C4-2B (cell line): ENCODE measurements at regions not wholly inside any gene's neighbourhood (a gene's known extent, or its start where the extent isn't known, plus 50 kb on each side); places are given as distances from the start of the nearest gene placed in this dataset.

Source experiments
- H3K27ac ChIP-seq: fragments of 450-650 bp; 2 replicates; pipeline ENCODE4 v1.5.1; 2017
- ZFX ChIP-seq: fragments of 450-650 bp; IDR thresholded peaks from 2 replicates; pipeline ENCODE4 v1.6.1; 2017
- TF ChIP-seq, protein P1 (sequence below): fragments of 450-650 bp; conservative IDR thresholded peaks from 2 replicates; pipeline ENCODE4 v1.5.1; 2017; ENCODE audit warnings: mild to moderate bottlenecking

DNA sequence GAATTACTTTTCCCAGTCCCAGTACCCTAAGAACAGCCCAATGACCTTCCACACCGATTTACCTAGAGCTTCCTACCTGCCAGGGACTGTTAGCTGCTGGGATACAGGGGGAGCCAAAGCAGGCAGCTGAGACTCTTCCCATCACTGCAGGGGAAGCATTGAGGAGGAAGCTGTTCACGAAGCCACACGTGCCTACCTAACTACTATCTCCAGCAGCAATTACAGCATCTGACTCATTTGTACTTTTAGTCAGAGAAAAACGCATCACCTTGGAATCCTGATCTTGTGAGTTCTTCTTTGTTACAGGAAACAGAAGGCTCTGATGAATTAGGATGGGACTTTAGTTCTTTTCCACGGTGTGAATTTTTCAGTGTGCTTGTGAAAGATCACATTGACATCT is 113.7 kb upstream of the DHX40 start:
- no peak for TF ChIP-seq ZFX
- TF ChIP-seq, protein P1, sequence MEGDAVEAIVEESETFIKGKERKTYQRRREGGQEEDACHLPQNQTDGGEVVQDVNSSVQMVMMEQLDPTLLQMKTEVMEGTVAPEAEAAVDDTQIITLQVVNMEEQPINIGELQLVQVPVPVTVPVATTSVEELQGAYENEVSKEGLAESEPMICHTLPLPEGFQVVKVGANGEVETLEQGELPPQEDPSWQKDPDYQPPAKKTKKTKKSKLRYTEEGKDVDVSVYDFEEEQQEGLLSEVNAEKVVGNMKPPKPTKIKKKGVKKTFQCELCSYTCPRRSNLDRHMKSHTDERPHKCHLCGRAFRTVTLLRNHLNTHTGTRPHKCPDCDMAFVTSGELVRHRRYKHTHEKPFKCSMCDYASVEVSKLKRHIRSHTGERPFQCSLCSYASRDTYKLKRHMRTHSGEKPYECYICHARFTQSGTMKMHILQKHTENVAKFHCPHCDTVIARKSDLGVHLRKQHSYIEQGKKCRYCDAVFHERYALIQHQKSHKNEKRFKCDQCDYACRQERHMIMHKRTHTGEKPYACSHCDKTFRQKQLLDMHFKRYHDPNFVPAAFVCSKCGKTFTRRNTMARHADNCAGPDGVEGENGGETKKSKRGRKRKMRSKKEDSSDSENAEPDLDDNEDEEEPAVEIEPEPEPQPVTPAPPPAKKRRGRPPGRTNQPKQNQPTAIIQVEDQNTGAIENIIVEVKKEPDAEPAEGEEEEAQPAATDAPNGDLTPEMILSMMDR = no peak
- no peak overlapping the region for H3K27ac ChIP-seq

DNA sequence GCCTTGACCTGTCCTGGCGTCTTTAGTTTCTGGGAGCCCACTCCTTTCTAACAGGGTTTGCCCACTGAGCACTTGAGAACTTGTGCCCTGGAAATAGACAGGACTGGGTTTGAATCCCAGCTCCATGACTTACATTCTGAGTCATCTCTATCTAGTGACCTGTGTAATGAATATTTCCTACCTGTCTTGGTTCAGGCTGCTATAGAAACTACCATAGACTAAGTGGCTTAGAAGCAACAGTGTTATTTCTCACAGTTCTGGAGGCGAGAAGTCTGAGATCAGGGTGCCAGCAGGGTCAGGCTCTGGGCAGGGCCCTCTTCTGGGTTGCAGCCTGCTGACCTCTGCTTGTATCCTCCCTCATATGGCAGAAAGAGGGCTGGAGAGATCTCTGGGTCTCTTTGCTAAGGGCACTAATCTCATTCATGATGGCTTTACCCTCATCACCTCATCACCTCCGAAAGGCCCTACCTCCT is 110.7 kb upstream of the DHX40 start:
- H3K27ac ChIP-seq = no peak overlapping the region
- TF ChIP-seq, protein P1 = no peak
- no peak for TF ChIP-seq ZFX

DNA sequence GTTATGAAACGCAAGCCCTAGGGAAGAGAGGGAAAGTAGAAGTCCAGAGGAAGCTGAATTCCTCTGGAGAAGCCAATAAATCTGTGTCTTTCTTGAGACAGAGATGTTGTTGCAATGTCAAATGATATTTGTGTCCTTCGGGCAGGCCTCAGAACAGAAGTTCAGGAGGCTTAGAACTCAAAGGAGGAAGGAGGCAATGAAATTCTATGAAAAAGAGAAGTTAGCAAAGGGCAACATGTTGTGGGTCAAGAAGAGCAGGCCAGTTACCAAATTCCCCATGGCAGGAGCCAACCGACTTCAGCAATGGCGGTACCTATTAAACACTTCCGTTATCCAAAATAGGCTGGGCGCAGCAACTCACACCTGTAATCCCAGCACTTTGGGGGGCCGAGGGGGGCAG is 109.0 kb upstream of the DHX40 start:
- TF ChIP-seq, protein P1 = no peak
- no peak for TF ChIP-seq ZFX
- no peak overlapping the region for H3K27ac ChIP-seq

DNA sequence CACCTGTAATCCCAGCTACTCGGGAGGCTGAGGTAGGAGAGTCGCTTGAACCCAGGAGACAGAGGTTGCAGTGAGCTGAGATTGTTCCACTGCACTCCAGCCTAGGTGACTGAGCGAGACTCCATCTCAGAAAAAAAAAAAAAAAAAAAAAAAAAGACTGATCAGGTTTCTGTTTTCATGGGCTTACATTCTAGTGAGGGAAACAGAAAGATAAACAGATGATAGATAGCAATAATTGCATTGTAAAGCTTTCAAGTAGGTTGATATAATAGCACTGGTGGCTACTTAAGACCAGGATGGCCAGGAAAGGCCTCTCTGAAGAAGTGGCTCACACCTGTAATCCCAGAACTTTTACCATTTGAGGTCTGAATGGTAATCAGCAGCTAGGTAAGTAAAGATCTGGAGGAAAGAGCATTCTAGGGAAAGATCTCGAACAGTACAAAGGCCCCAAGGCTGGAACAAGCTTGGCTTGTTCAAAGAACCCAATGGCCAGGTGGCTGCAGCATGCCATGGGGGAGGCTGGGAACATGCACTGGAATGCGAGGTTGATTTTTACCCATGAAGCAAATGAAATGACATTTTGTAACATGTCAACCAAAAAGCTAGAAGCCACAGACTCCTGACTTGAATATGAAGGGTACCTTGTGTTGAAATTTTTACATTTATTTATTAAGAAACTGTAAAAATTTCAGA is 108.3 kb upstream of the DHX40 start:
- H3K27ac ChIP-seq = no peak overlapping the region
- TF ChIP-seq, protein P1 = no peak
- no peak for TF ChIP-seq ZFX

DNA sequence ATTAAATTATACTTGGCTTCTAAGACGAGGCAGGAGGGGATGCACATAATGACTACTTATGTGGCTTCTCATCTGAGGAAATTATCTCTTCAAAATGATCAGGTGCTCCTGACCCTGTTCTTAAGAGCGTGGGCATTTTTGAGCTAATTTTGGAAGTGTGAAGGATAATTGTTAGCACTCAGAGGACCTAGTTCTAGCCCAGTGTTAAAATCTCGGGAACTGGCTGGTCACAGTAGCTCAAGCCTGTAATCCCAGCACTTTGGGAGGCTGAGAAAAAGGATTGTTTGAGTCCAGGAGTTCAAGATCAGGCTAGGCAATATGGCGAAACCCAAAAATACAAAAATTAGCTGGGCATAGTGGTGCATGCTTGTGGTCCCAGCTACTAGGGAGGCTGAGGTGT is 103.0 kb upstream of the DHX40 start:
- TF ChIP-seq ZFX = no peak
- TF ChIP-seq, protein P1 = no peak

DNA sequence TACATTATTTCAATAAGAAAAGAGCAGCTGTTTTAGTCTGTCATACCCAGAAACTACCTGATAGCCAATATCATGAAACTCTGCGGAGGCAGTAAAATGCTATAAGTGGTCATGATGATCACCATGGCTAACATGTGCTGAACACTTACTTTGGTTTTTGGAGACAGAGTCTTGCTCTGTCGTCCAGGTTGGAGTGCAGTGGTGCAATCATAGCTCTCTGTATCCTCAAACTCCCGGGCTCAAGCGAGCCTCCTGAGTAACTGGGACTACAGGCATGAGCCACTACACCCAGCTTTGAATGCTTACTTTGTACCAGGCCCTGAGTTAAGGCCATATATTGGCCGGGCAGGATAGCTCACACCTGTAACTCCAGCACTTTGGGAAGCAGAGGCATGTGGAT is 101.2 kb upstream of the DHX40 start:
- TF ChIP-seq, protein P1 = no peak
- no peak for TF ChIP-seq ZFX
- no peak overlapping the region for H3K27ac ChIP-seq

More for the DNA sequence above, 103.0 kb upstream of the DHX40 start:
- no peak overlapping the region for H3K27ac ChIP-seq

DNA sequence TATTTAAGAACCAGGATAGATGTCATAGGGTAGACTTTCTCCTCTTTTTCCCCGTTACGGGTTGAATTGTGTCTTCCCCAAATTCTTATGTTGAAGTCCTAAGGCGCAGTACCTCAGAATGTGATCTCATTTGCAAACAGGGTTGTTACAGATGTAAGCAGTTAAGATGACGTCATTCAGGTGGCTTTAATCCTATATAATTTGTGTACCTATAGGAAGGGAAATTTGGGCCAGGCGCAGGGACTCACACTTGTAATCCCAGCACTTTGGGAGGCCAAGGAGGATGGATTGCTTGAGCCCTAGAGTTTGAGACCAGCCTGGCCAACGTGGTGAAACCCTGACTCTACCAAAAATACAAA is 99.5 kb upstream of the DHX40 start:
- TF ChIP-seq ZFX = no peak
- TF ChIP-seq, protein P1 = no peak
- no peak overlapping the region for H3K27ac ChIP-seq
